CD4-positive, alpha-beta T cell (primary cell): ENCODE measurements at regions not wholly inside any gene's neighbourhood (a gene's known extent, or its start where the extent isn't known, plus 50 kb on each side); places are given as distances from the start of the nearest gene placed in this dataset.

ENCODE experiments used
- ATAC-seq: fragments of 200-7000 bp; cut with Tn5 transposase; one replicate; pipeline ENCODE4 v1.10.0; 2022; ENCODE audit warnings: mild to moderate bottlenecking; ENCODE audit not compliant: poor library complexity
- CTCF ChIA-PET: fragments of 350-600 bp; sonication (Branson Sonifier 250); formaldehyde crosslinking; loops from one replicate; lab custom pipeline; 2021; ENCODE audit warnings: antibody characterized with exemption, inconsistent platforms; lab: Charles Lee
- POLR2A ChIA-PET: fragments of 350-600 bp; sonication (Branson Sonifier 250); formaldehyde crosslinking; loops from one replicate; lab custom pipeline; 2021; ENCODE audit warnings: antibody characterized with exemption, inconsistent platforms; lab: Charles Lee
- DNase-seq, 14 experiments: peaks; one replicate each; pipeline ENCODE4 v3.0.0-alpha.2; 2013 to 2020; ENCODE audit warnings: mixed read lengths in 2 of 14
- H3K27ac ChIP-seq, 2 donors: one replicate each; pipeline versions ENCODE4 v1.5.1 to v1.7.0; 2013; ENCODE audit warnings: low read length in 2 of 2, low read depth in 1 of 2, mild to moderate bottlenecking in 1 of 2
- H3K27me3 ChIP-seq, 2 experiments: 1 replicate in 1 of 2; 2 replicates in 1 of 2; pipeline versions ENCODE4 v1.6.1 to v1.7.0; 2013; ENCODE audit warnings: low read length in 2 of 2, control low read depth in 1 of 2, mild to moderate bottlenecking in 1 of 2, moderate library complexity in 1 of 2; ENCODE audit not compliant: insufficient read depth in 2 of 2, control insufficient read depth in 1 of 2
- H3K36me3 ChIP-seq: one replicate; pipeline ENCODE4 v1.6.1; 2013; ENCODE audit warnings: low read length, control low read depth; ENCODE audit not compliant: insufficient read depth
- H3K4me1 ChIP-seq: one replicate; pipeline ENCODE4 v1.6.1; 2013; ENCODE audit warnings: low read length, control low read depth; ENCODE audit not compliant: insufficient read depth
- H3K4me3 ChIP-seq: one replicate; pipeline ENCODE4 v1.5.1; 2013; ENCODE audit warnings: mild to moderate bottlenecking, low read length, moderate library complexity
- H3K9me3 ChIP-seq, 2 experiments: 1 replicate in 1 of 2; 2 replicates in 1 of 2; pipeline versions ENCODE4 v1.6.1 to v1.7.0; 2013; ENCODE audit warnings: low read length in 2 of 2, mild to moderate bottlenecking in 2 of 2, control low read depth in 1 of 2, moderate library complexity in 1 of 2; ENCODE audit not compliant: control insufficient read depth in 1 of 2, insufficient read depth in 1 of 2
- H3K27ac Mint-ChIP-seq: one replicate; pipeline ENCODE4 v1.8.0; 2020; ENCODE audit warnings: mixed read lengths
- H3K27me3 Mint-ChIP-seq: one replicate; pipeline ENCODE4 v1.8.0; 2021; ENCODE audit warnings: mixed read lengths
- H3K36me3 Mint-ChIP-seq: one replicate; pipeline ENCODE4 v1.8.0; 2021; ENCODE audit warnings: low read depth, mixed read lengths
- H3K4me1 Mint-ChIP-seq: one replicate; pipeline ENCODE4 v1.8.0; 2021; ENCODE audit warnings: low read depth, mixed read lengths
- H3K4me3 Mint-ChIP-seq: one replicate; pipeline ENCODE4 v1.8.0; 2020; ENCODE audit warnings: mild to moderate bottlenecking, mixed read lengths
- H3K9me3 Mint-ChIP-seq: one replicate; pipeline ENCODE4 v1.8.0; 2020; ENCODE audit warnings: mixed read lengths
- intact Hi-C, 2 experiments: fragments of 100-400 bp; cut with DNase I in 1 of 2; cut with micrococcal nuclease in 1 of 2; formaldehyde crosslinking; loops; one replicate each; pipeline versions ENCODE4 v1.15.1 to v1.9.0; 2023 to 2025; cut with DNase I, micrococcal nuclease
- TF ChIP-seq, protein P1 (sequence below): fragments of 200-600 bp; IDR thresholded peaks from one replicate; pipeline ENCODE4 v1.8.0; 2022; ENCODE audit warnings: antibody characterized with exemption, mild to moderate bottlenecking

DNA sequence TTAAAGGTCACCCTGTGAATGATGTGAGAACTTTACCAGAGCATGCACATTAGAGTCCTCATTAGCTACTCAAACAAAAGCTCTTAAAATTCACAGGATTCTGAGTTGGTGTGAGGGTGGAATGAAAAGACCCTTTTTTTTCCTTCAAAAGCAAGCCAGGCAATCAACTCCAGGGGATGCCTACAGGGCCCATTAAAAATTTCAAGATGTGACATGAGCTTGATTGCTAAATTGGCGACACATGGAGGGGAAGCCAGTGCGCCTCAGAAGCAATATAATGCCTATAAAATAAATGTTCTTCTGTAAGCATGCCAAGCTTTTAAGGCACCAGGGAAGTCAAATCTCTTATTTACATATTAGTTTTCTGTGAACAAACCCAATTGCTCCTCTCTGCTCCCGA is 328.8 kb upstream of the SUCLG2 start:
- H3K4me1 Mint-ChIP-seq, result no peaks in the 10 kb centered on the region
- H3K4me1 ChIP-seq, result no peaks in the 10 kb centered on the region
- H3K27me3 Mint-ChIP-seq, result no peaks in the 10 kb centered on the region
- TF ChIP-seq, protein P1, sequence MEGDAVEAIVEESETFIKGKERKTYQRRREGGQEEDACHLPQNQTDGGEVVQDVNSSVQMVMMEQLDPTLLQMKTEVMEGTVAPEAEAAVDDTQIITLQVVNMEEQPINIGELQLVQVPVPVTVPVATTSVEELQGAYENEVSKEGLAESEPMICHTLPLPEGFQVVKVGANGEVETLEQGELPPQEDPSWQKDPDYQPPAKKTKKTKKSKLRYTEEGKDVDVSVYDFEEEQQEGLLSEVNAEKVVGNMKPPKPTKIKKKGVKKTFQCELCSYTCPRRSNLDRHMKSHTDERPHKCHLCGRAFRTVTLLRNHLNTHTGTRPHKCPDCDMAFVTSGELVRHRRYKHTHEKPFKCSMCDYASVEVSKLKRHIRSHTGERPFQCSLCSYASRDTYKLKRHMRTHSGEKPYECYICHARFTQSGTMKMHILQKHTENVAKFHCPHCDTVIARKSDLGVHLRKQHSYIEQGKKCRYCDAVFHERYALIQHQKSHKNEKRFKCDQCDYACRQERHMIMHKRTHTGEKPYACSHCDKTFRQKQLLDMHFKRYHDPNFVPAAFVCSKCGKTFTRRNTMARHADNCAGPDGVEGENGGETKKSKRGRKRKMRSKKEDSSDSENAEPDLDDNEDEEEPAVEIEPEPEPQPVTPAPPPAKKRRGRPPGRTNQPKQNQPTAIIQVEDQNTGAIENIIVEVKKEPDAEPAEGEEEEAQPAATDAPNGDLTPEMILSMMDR, result no peak
- H3K9me3 ChIP-seq, result no peaks in the 10 kb centered on the region
- no peaks in the 10 kb centered on the region for H3K27me3 ChIP-seq
- no peaks in the 10 kb centered on the region for H3K9me3 Mint-ChIP-seq
- DNase-seq (no peak), ATAC-seq (no peak)
- POLR2A ChIA-PET, result no interaction called here
- H3K27ac ChIP-seq, result no peak overlapping the region
- no peak overlapping the region for H3K27ac Mint-ChIP-seq
- intact Hi-C loops, result no loop called here
- no peaks in the 10 kb centered on the region for H3K36me3 Mint-ChIP-seq
- no peak overlapping the region for H3K4me3 Mint-ChIP-seq
- no peak overlapping the region for H3K4me3 ChIP-seq
- CTCF ChIA-PET, result no interaction called here
- H3K36me3 ChIP-seq, result no peaks in the 10 kb centered on the region

DNA sequence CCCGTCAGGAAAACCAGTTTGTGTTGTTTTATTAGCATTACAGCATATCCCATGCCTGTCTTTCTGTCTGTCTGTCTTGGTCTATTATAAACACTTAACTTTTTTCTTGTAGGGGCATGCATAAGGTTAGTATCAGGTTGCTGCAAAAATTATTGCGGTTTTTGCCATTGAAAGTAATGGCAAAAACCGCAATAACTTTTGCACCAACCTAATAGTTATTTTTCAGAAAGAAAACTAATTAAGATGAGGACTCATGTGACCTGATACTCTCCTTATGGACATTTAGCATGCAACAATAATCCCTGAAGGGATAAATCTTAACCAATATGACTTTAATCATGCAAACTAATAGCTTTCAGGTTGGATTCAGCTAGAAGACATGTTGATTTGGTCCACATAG is 326.7 kb upstream of the SUCLG2 start:
- intact Hi-C loops, result no loop called here
- ChIA-PET POLR2A (interaction anchor here (0.6 kb wide), 1 partner anchor 126 kb away, joined by 3 read pairs; no protein-coding TSS in a partner anchor), CTCF (no interaction called here)
- Histone ChIP-seq H3K4me3 (no peak overlapping the region), H3K36me3 (no peaks in the 10 kb centered on the region), H3K4me1 (no peaks in the 10 kb centered on the region), H3K27ac (no peak overlapping the region), H3K9me3 (no peaks in the 10 kb centered on the region), H3K27me3 (no peaks in the 10 kb centered on the region)
- DNase-seq (no peak), ATAC-seq (no peak)
- no peaks in the 10 kb centered on the region for H3K36me3 Mint-ChIP-seq
- no peaks in the 10 kb centered on the region for H3K4me1 Mint-ChIP-seq
- H3K27ac Mint-ChIP-seq, result no peak overlapping the region
- no peak overlapping the region for H3K4me3 Mint-ChIP-seq
- TF ChIP-seq, protein P1, result no peak
- H3K9me3 Mint-ChIP-seq, result no peaks in the 10 kb centered on the region
- no peaks in the 10 kb centered on the region for H3K27me3 Mint-ChIP-seq

DNA sequence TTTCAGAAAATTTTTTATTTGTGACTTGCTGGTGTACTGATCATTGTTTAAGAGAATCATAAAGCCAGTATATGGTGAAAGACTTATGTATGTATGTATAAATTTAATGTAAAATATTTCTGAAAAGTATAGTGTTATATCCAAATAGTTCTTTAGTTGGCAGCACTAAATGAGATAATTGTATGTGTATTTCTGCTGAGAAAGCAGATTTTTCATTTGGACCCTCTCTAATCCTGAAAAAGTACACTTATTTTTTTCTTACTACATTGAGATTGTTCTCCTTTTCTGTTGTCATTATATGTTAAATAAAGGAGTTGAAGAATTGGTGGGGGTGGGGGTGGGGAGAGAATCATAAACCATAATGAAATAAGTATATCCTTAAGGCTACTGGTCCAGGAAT is 324.9 kb upstream of the SUCLG2 start:
- TF ChIP-seq, protein P1, result no peak
- Mint-ChIP-seq H3K36me3 (no peaks in the 10 kb centered on the region), H3K27me3 (no peaks in the 10 kb centered on the region), H3K9me3 (no peaks in the 10 kb centered on the region), H3K4me1 (no peaks in the 10 kb centered on the region), H3K27ac (no peak overlapping the region), H3K4me3 (no peak overlapping the region)
- H3K9me3 ChIP-seq, result no peaks in the 10 kb centered on the region
- H3K27me3 ChIP-seq, result no peaks in the 10 kb centered on the region
- no peak overlapping the region for H3K4me3 ChIP-seq
- H3K36me3 ChIP-seq, result no peaks in the 10 kb centered on the region
- intact Hi-C loops, result no loop called here
- H3K4me1 ChIP-seq, result no peaks in the 10 kb centered on the region
- ChIA-PET CTCF (no interaction called here), POLR2A (no interaction called here)
- no peak for ATAC-seq
- DNase-seq, result no peak
- no peak overlapping the region for H3K27ac ChIP-seq
